ENCODE measurements at regions not wholly inside any gene's neighbourhood (a gene's known extent, or its start where the extent isn't known, plus 50 kb on each side); places are given as distances from the start of the nearest gene placed in this dataset.
A peak's percentile ranks its signal among the peaks of the same experiment; 100 is the strongest.
"Not testable (repeated sequence)": the region's sequence is repeated elsewhere in the genome, so short reads cannot be mapped to it uniquely, and the experiment has no call there.

DNA sequence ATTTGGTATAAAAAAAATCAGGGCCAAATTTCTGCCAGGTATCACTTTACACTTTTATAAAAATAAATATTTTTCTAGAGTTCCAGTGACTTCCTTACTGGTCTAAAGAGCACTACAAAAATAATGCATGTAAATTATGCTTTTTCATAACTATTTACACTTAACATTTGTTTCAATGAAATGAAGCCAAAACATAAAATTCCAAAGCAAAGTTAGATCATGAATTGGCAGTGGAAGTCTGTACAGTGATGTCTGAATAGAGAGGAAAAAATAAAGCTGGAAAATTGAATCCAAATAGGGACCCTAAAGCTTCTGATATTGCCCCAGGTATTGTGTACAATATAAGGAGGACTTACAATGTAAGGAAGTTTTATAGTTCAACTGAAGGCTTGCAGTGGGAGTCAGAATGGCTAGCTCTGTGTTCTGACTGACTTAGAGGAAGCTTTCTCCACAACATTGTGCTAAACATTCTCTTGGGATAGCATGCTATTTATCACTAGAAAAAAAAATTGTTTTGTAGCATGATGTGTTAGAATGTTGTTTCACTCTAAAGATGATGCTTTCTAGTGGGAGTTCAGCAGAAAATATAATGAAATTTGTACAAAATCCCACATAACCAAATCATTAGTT, 288.2 kb upstream of the UGT8 start:
- DNase-seq, result no peak

DNA sequence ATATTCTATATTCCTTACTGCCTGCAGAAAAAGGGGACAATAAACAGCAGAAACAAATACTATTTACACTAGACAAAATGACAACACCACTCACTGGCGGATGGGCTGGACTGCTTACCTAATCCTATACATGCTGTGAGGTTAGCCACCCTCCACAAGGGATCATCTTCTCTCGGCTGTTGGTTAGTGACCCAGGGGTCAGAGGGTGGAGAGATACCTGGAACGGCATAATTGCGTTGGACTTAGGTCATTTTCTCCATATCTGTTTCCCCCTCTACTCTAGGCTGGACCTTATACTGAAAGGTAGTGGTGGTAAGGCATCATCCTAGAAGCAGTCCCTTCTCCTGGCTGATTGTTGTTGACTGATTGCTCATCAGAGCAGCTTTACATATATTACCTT, 286.8 kb upstream of the UGT8 start:
- DNase-seq, result no peak

DNA sequence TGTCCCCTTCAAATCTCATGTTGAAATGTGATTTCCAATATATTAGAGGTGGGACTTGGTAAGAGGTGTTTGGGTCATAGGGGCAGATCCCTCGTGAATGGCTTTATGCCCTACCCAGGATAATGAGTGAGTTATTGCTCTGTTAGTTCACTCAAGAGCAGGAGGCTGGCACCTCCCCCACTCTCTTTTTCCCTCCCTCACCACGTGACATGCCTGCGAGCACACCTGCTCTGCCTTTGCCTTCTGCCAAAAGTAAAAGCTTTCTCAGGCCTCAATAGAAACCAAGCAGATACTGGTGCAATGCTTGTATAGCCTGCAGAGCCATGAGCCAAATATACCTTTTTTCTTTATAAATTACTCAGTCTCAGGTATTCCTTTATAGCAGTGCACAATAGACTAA, 286.3 kb upstream of the UGT8 start:
- DNase-seq, result no peak

GRCh38 chr4:114316789-114317188, 281.8 kb upstream of the UGT8 start:
- no peak for DNase-seq

DNA sequence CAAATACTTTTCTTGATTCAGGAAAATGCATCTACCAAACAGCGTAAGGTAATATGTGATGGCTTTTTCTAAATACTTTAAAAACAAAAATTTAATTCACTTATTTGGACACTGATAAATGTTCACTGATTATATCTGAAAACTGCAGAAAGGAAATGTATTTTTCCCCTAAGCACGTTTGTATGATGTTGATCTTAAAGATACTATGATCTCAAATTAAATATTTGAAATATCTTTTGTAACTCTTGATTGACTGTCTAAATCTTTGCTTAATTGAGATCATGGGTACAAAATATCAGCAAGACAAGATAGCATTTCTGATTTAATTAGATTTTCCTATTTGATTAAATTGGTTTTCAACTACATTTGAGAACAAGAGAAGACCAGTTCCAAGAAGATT, 281.0 kb upstream of the UGT8 start:
- no peak for DNase-seq

- no peak for DNase-seq
Measured at GRCh38 chr4:114318309-114318708, 280.3 kb upstream of the UGT8 start.

- DNase-seq, result no peak
Measured at GRCh38 chr4:114320126-114320525, 278.5 kb upstream of the UGT8 start.

DNA sequence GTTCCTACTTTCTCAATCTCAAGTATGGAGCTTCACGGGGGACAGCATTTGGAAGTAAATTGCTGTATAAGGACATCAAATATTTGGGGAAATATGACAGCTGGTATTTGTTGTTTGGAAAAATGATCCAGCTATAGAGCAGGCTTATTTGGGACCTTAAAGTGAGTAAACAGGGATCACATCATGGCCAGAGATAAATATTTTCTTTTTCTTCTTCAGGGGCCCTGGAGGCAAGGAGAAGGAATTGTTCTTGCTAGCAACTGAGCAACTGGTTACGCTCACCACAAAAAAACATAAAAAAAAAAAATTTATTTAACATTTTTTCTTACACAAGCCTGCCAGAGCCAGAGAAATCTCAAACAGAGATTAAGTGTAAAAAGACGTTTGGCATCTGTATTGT, 277.2 kb upstream of the UGT8 start:
- no peak for DNase-seq

- DNase-seq, result no peak
Measured at GRCh38 chr4:114323841-114324240, 274.8 kb upstream of the UGT8 start.

- no peak for DNase-seq
Measured at GRCh38 chr4:114326358-114326757, 272.2 kb upstream of the UGT8 start.

DNA sequence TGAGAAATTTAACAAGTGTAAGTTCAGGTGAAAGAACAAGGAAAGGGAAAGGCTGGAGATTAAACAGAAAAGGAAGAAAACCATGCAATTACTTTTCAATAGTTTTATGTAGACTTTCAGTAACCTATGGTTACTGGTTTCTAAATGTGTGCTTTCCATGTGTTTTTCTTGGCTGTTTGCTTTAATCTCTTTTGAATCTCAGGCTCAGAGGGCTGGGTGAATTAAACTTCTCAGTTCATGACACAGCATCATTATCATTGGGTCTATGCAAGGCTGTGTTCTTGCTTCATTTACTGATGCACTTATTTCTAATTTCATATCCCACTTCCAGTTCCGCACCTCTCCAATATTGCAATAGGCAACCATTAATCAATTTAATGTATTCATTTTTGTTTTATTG, 266.5 kb upstream of the UGT8 start:
- no peak for DNase-seq

DNA sequence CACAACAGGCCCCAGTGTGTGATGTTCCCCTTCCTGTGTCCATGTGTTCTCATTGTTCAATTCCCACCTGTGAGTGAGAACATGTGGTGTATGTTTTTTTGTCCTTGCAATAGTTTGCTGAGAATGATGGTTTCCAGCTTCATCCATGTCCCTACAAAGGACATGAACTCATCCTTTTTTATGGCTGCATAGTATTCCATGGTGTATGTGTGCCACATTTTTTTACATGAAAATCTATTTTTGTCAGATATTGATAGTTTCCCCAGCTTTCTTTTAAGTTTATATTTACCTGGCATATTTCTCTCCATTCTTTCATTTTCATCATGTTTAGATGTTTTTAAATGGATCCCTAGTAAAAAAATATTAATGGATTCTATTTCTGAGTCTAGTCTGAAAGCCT, 264.2 kb upstream of the UGT8 start:
- DNase-seq, result not testable (repeated sequence)

DNA sequence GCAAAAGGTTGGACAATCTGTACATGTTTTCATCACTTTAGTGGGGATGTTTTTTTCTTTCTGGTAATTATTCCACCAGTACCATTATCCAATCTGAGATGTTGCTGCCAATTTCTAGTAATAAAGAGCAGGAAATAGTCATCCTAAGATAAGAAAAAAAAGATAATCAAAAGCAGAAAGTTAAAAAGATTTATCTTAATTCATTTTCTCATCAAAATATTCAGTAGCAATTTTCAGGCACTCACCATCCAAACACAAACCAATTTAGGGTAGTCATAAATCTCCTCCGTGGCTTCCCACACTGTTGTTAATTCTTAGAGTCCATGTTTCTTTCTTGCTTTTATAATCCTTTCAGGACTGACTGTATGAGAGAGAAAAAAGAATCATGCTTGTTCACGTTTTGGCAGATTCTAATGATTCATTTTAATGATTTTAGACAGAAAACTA, 263.7 kb upstream of the UGT8 start:
- no peak for DNase-seq

- DNase-seq, result no peak
Measured at GRCh38 chr4:114335339-114335738, 263.3 kb upstream of the UGT8 start.

GRCh38 chr4:114343015-114343414, 255.6 kb upstream of the UGT8 start:
- no peak for DNase-seq

DNA sequence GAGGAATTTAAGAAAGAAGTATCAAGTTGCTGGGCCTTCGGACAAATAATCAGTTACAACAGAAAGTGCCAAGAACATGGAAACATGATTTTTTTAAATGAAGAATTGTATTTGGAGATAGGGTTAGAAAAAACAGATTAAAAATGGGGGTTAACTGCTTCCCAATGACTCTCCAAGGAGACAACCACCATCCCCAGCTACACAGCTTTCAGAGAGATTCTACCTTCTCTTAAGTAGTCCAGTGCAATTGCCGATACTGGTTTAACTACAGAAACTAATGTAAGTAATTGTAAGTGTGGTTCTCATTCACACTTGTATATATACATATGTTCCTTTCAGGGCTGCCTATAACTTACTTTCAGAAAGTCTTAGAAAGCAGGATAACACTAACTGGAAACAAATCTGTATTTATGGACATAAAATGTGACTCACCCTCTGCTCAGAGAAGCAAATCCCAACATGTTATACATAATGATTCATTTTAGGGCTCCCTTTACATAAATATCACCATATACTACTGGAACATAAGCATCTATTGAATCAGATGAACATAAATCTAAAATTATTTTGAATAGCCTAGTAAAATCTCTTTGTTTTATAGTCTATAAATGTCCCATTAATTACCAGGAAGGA, 248.9 kb upstream of the UGT8 start:
- no peak for DNase-seq

DNA sequence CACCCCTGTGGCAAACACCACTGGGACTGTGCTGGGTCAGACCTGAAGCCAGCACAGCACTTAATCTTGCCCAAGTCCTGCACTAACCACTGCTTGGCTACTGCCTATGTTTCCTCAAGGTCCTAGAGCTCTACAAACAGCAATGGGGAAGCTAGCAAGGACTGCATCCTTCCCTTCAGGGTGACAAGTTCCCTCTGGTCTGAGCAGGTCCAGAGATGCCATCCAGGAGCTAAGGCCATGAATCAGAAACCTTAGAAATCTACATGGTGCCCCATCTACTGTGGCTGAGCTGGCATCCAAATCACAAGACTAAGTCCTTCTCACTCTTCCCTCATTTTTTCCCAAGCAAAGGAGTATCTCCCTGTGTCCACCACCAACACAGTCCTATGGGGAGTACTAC, 239.7 kb upstream of the UGT8 start:
- no peak for DNase-seq

DNA sequence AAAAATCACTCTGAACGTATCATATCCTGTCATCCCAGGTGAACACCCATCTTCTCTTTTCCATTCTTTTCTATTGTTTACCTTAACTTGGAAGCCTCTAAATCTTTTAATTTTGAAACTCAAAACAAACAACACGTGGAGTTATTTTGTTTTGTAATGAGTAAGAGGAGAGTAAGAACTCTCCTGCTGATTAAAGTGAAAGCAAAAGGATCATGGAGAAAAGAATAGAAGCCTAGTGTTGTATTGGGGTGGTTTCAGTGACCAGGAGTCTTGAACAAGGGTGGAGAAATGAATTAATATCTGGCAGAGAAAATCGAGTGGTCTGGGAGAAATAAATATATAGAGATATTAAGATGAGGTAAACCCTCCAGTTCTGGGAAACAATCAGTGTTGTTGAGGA, 237.4 kb upstream of the UGT8 start:
- no peak for DNase-seq

DNA sequence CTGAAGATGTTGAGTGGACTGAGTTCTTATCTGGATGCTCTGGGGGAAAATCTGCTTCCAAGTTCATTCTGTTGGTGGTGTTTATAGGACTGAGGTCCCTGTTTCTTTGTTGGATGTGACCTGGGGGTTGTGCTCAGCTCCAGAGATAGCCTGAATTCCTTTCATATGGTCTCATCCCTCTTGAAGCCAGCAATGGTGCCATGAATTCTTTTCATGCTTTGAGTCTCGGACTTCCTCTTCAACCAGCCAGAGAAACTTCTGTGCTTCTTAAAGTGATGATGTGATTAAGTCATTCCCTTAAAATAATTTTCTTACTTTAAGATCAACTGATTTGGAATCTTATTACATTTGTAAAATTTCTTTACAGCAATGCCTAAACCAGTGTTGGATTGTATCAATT, 233.8 kb upstream of the UGT8 start:
- DNase-seq, result no peak

- no peak for DNase-seq
Measured at GRCh38 chr4:114365591-114365990, 233.0 kb upstream of the UGT8 start.

DNA sequence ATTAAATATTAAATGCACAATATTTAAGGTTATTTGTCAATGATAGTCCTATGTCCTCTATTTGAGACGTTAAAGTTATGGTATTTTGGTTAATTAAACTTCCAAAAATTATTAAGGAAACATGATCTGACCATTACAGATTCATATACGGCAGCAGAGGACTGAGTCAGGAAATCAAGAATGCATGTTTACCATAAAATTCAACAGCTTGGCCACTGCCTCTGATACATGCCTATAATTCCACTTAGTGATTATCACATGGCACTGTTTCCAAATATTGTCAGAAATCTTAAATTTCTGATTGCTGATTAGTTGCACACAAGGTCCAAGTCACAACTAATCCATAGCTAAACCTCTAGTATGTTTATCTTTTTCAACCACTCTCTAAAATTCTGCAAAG, 232.2 kb upstream of the UGT8 start:
- no peak for DNase-seq

GRCh38 chr4:114368751-114369150, 229.9 kb upstream of the UGT8 start:
- no peak for DNase-seq

DNA sequence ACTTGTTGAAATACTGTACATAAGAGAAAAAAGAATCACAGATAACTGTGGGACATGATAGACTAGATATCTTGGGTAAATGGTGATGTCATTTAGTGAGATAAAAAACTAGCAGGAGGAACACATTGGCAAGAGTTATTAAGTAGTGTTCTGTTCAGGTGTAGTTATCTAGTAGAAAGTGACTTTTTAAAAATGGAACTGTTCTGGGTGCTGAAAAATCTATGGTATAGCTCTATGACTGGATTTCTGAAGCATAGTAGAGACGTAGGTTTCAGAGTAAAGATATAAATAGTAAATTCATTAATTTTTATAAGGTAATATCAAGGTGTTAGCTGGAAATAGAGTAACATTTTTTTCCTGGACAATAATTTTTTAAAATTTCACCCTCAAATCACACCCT, 225.1 kb upstream of the UGT8 start:
- no peak for DNase-seq

DNA sequence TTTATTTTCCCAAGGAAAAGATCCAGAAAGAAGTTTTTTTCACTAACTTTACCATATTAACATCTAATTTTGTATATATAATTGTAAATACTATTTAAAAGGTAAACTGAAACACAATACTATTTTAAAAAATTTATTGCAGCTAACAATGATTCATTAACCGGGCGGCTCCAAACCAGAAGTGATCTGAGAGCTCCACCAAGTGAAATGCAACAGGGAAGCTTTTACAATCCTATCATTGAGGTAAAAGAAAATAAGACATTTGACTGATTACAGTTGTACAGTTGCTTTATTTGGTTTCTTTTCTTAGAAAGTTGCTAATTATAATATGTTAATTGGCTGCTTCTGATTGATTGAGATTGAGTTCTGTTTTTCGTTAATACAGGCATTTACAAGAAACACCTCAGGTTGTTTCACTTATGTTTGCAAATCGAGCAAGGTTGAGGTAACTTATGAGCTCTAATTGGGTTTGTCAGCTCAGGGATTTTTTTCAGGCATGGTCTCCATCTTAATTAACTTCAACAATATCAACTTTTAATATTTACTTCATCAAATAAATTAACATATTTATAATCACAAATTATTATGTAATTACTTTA, 220.2 kb upstream of the UGT8 start:
- peak; percentile 1 for DNase-seq

- no peak for DNase-seq
Measured at GRCh38 chr4:114383067-114383466, 215.5 kb upstream of the UGT8 start.

Measured in hematopoietic multipotent progenitor cell treated with erythropoietin and hydrocortisone succinate and interleukin-3 and kit ligand, for 8 days (in vitro differentiated cells).